ENCODE measurements at regions not wholly inside any gene's neighbourhood (a gene's known extent, or its start where the extent isn't known, plus 50 kb on each side); places are given as distances from the start of the nearest gene placed in this dataset.

- DNase-seq (ENCODE audit: low read depth, low spot score) = no peak
- dilution Hi-C loops (cut with MboI; ENCODE audit: extremely low pct_ligation_motif_present, low sequenced_read_pairs) = no loop called here
- no peaks in the 10 kb centered on the region for H3K4me1 ChIP-seq (ENCODE audit: control insufficient read depth, extremely low read depth, insufficient read depth, low read length)
- TF ChIP-seq CTCF (optimal IDR thresholded peaks at IDR 0.05 in 1 of 3, IDR thresholded peaks at IDR 0.05 in 1 of 3, conservative IDR thresholded peaks at IDR 0.05 in 1 of 3; ENCODE audit: extremely low read depth in 1 of 3, insufficient read depth in 2 of 3, low read length in 3 of 3) (no peak), EZH2 (IDR thresholded peaks at IDR 0.05; ENCODE audit: low read length) (no peak)
- H2AFZ ChIP-seq (ENCODE audit: control insufficient read depth, low read length) = no peak overlapping the region
- no peaks in the 10 kb centered on the region for H3K9me3 ChIP-seq (ENCODE audit: control insufficient read depth, low read depth, low read length)
- H4K20me1 ChIP-seq (ENCODE audit: control insufficient read depth, extremely low read depth, insufficient read depth, low read length) = no peaks in the 10 kb centered on the region
- H3K4me2 ChIP-seq (ENCODE audit: control insufficient read depth, extremely low read depth, insufficient read depth, low read depth, low read length) = no peak overlapping the region
- no peaks in the 10 kb centered on the region for H3K79me2 ChIP-seq (ENCODE audit: control insufficient read depth, insufficient read depth, low read length)
- no peaks in the 10 kb centered on the region for H3K27me3 ChIP-seq (ENCODE audit: control insufficient read depth, extremely low read depth, insufficient read depth, low read length)
- no peaks in the 10 kb centered on the region for H3K9me1 ChIP-seq (ENCODE audit: control insufficient read depth, extremely low read depth, insufficient read depth, low read length)
- H3K4me3 ChIP-seq (ENCODE audit: control insufficient read depth in 2 of 3, extremely low read depth in 1 of 3, insufficient read depth in 2 of 3, low read depth in 1 of 3, low read length in 3 of 3) = no peak overlapping the region
- FAIRE-seq = no peak
- no peaks in the 10 kb centered on the region for H3K36me3 ChIP-seq (ENCODE audit: control insufficient read depth in 2 of 2, extremely low read depth in 1 of 2, insufficient read depth in 2 of 2, low read length in 2 of 2)
- H3K9ac ChIP-seq (ENCODE audit: control insufficient read depth, extremely low read depth, insufficient read depth, low read length) = no peak overlapping the region
- H3K27ac ChIP-seq (ENCODE audit: control insufficient read depth, insufficient read depth, low read length) = no peak overlapping the region
These were observed 156.4 kb upstream of the ITGA4 start for GRCh38 chr2:181300600-181301291.

DNA sequence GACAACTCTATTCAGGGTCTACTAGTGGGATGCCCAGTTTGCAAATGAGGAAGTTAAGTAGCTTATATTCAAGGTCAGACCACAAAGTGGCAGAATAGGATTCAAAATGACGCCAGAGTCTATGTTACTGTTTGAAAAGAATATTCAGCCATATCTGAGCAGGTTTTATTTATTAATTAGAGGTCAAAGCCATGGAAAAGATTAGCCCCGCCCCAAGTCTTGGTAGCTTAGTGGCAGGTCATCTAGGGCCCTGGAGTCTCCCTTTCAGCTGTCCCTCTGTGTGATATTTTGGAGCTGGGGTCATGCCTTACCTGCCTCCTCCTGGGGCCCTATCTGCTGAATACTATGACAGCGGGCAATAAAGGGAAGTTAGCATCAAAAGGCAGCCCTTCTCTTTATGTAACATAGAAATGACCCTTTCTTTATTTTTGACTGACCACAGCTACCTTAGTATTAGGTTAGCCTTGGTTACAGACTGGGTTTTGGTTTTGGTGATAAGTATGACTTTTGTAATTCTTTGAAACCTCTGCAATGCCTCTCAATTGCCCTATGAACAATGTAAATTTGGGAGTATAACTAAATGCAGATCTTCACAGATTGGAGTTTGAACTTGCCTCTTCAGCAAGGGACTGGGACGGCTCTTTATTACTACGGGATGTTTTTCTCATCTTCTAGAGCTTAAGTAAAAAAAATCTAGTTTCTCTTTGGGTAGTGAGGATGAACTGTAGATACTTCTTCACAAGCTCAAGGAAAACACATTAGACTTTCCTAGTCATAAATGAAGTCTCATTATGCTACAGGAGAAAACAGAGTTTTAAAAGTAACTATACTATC, 153.0 kb upstream of the ITGA4 start:
- DNase-seq (ENCODE audit: low read depth, low spot score) (no peak), FAIRE-seq (no peak)
- Histone ChIP-seq H3K9ac (ENCODE audit: control insufficient read depth, extremely low read depth, insufficient read depth, low read length) (no peak overlapping the region), H3K79me2 (ENCODE audit: control insufficient read depth, insufficient read depth, low read length) (no peaks in the 10 kb centered on the region), H3K36me3 (ENCODE audit: control insufficient read depth in 2 of 2, extremely low read depth in 1 of 2, insufficient read depth in 2 of 2, low read length in 2 of 2) (no peaks in the 10 kb centered on the region), H3K27ac (ENCODE audit: control insufficient read depth, insufficient read depth, low read length) (no peak overlapping the region), H2AFZ (ENCODE audit: control insufficient read depth, low read length) (no peak overlapping the region), H3K4me3 (ENCODE audit: control insufficient read depth in 2 of 3, extremely low read depth in 1 of 3, insufficient read depth in 2 of 3, low read depth in 1 of 3, low read length in 3 of 3) (no peak overlapping the region), H3K9me3 (ENCODE audit: control insufficient read depth, low read depth, low read length) (no peaks in the 10 kb centered on the region), H3K4me2 (ENCODE audit: control insufficient read depth, extremely low read depth, insufficient read depth, low read depth, low read length) (no peak overlapping the region), H4K20me1 (ENCODE audit: control insufficient read depth, extremely low read depth, insufficient read depth, low read length) (no peaks in the 10 kb centered on the region), H3K9me1 (ENCODE audit: control insufficient read depth, extremely low read depth, insufficient read depth, low read length) (no peaks in the 10 kb centered on the region), H3K4me1 (ENCODE audit: control insufficient read depth, extremely low read depth, insufficient read depth, low read length) (no peaks in the 10 kb centered on the region), H3K27me3 (ENCODE audit: control insufficient read depth, extremely low read depth, insufficient read depth, low read length) (no peaks in the 10 kb centered on the region)
- TF ChIP-seq EZH2 (IDR thresholded peaks at IDR 0.05; ENCODE audit: low read length) = no peak
- no peak for TF ChIP-seq CTCF (optimal IDR thresholded peaks at IDR 0.05 in 1 of 3, IDR thresholded peaks at IDR 0.05 in 1 of 3, conservative IDR thresholded peaks at IDR 0.05 in 1 of 3; ENCODE audit: extremely low read depth in 1 of 3, insufficient read depth in 2 of 3, low read length in 3 of 3)
- dilution Hi-C loops (cut with MboI; ENCODE audit: extremely low pct_ligation_motif_present, low sequenced_read_pairs) = no loop called here
